ENCODE measurements at regions not wholly inside any gene's neighbourhood (a gene's known extent, or its start where the extent isn't known, plus 50 kb on each side); places are given as distances from the start of the nearest gene placed in this dataset.

- TF ChIP-seq CTCF (IDR thresholded peaks at IDR 0.05; ENCODE audit: insufficient read depth, low read length) (no peak), REST (IDR thresholded peaks at IDR 0.05; ENCODE audit: insufficient replicate concordance, low read depth) (no peak), GABPA (IDR thresholded peaks at IDR 0.05; ENCODE audit: low read depth) (no peak), SPI1 (IDR thresholded peaks at IDR 0.05; ENCODE audit: borderline replicate concordance, low read depth) (no peak), POLR2AphosphoS5 (IDR thresholded peaks at IDR 0.05; ENCODE audit: low read depth) (no peak)
- no peak for DNase-seq (ENCODE audit: low read depth in 1 of 2, low spot score in 1 of 2)
- Histone ChIP-seq H3K27me3 (ENCODE audit: insufficient read depth, poor library complexity, severe bottlenecking) (no peaks in the 10 kb centered on the region), H3K27ac (replicated peaks) (no peak overlapping the region), H3K4me3 (replicated peaks; ENCODE audit: insufficient read depth, low read length) (no peak overlapping the region)
Observed at GRCh38 chr20:12466915-12467314, 541.9 kb upstream of the SPTLC3 start.

- TF ChIP-seq GABPA (IDR thresholded peaks at IDR 0.05; ENCODE audit: low read depth), result no peak
- H3K4me3 ChIP-seq (replicated peaks; ENCODE audit: insufficient read depth, low read length), result no peak overlapping the region
- no peak for DNase-seq (ENCODE audit: low read depth in 1 of 2, low spot score in 1 of 2)
Observed at GRCh38 chr20:12467758-12468157, 541.0 kb upstream of the SPTLC3 start.

GRCh38 chr20:12482661-12483060 lies 526.1 kb upstream of the SPTLC3 start:
- DNase-seq (ENCODE audit: low read depth in 1 of 2, low spot score in 1 of 2), result no peak
- TF ChIP-seq POLR2AphosphoS5 (IDR thresholded peaks at IDR 0.05; ENCODE audit: low read depth) (no peak), GABPA (IDR thresholded peaks at IDR 0.05; ENCODE audit: low read depth) (no peak), CTCF (IDR thresholded peaks at IDR 0.05; ENCODE audit: insufficient read depth, low read length) (no peak), REST (IDR thresholded peaks at IDR 0.05; ENCODE audit: insufficient replicate concordance, low read depth) (no peak), SPI1 (IDR thresholded peaks at IDR 0.05; ENCODE audit: borderline replicate concordance, low read depth) (no peak)
- no peak overlapping the region for H3K4me3 ChIP-seq (replicated peaks; ENCODE audit: insufficient read depth, low read length)
- no peaks in the 10 kb centered on the region for H3K27me3 ChIP-seq (ENCODE audit: insufficient read depth, poor library complexity, severe bottlenecking)
- H3K27ac ChIP-seq (replicated peaks), result no peak overlapping the region

More at GRCh38 chr20:12467758-12468157, 541.0 kb upstream of the SPTLC3 start:
- Histone ChIP-seq H3K27me3 (ENCODE audit: insufficient read depth, poor library complexity, severe bottlenecking) (no peaks in the 10 kb centered on the region), H3K27ac (replicated peaks) (no peak overlapping the region)

- Histone ChIP-seq H3K27me3 (ENCODE audit: insufficient read depth, poor library complexity, severe bottlenecking) (no peaks in the 10 kb centered on the region), H3K4me3 (replicated peaks; ENCODE audit: insufficient read depth, low read length) (no peak overlapping the region), H3K27ac (replicated peaks) (no peak overlapping the region)
- no peak for DNase-seq (ENCODE audit: low read depth in 1 of 2, low spot score in 1 of 2)
- TF ChIP-seq SPI1 (IDR thresholded peaks at IDR 0.05; ENCODE audit: borderline replicate concordance, low read depth), result no peak
- no peak for TF ChIP-seq REST (IDR thresholded peaks at IDR 0.05; ENCODE audit: insufficient replicate concordance, low read depth)
- TF ChIP-seq POLR2AphosphoS5 (IDR thresholded peaks at IDR 0.05; ENCODE audit: low read depth), result no peak
- TF ChIP-seq GABPA (IDR thresholded peaks at IDR 0.05; ENCODE audit: low read depth), result no peak
- TF ChIP-seq CTCF (IDR thresholded peaks at IDR 0.05; ENCODE audit: insufficient read depth, low read length), result no peak
Observed at GRCh38 chr20:12502443-12502842, 506.3 kb upstream of the SPTLC3 start.

All from HL-60 (cell line).